ENCODE measurements at regions not wholly inside any gene's neighbourhood (a gene's known extent, or its start where the extent isn't known, plus 50 kb on each side); places are given as distances from the start of the nearest gene placed in this dataset.

- no peak for DNase-seq (ENCODE audit: low read depth)
Observed at GRCh38 chr16:79444572-79444971, 156.0 kb downstream of the MAF start.

- no peak for DNase-seq (ENCODE audit: low read depth)
Observed at GRCh38 chr16:79439901-79440300, 160.6 kb downstream of the MAF start.

- DNase-seq (ENCODE audit: low read depth) = no peak
Observed at GRCh38 chr16:79437764-79438751, 162.5 kb downstream of the MAF start.

GRCh38 chr16:79436885-79437284, 163.7 kb downstream of the MAF start:
- no peak for DNase-seq (ENCODE audit: low read depth)

- no peak for DNase-seq (ENCODE audit: low read depth)
Observed at GRCh38 chr16:79434771-79435170, 165.8 kb downstream of the MAF start.

- DNase-seq (ENCODE audit: low read depth) = no peak
Observed at GRCh38 chr16:79434092-79434491, 166.4 kb downstream of the MAF start.

- DNase-seq (ENCODE audit: low read depth) = no peak
Observed at GRCh38 chr16:79431923-79432322, 168.6 kb downstream of the MAF start.

- DNase-seq (ENCODE audit: low read depth) = no peak
Observed at GRCh38 chr16:79430191-79430678, 170.3 kb downstream of the MAF start.

- DNase-seq (ENCODE audit: low read depth) = no peak
Observed at GRCh38 chr16:79429381-79430190, 171.0 kb downstream of the MAF start.

- no peak for DNase-seq (ENCODE audit: low read depth)
Observed at GRCh38 chr16:79426663-79427062, 173.9 kb downstream of the MAF start.

- DNase-seq (ENCODE audit: low read depth) = no peak
Observed at GRCh38 chr16:79422064-79422463, 178.5 kb downstream of the MAF start.

GRCh38 chr16:79421126-79421525, 179.4 kb downstream of the MAF start:
- no peak for DNase-seq (ENCODE audit: low read depth)

GRCh38 chr16:79420493-79420892, 180.0 kb downstream of the MAF start:
- DNase-seq (ENCODE audit: low read depth) = no peak

GRCh38 chr16:79419148-79419547, 181.4 kb downstream of the MAF start:
- no peak for DNase-seq (ENCODE audit: low read depth)

- DNase-seq (ENCODE audit: low read depth) = no peak
Observed at GRCh38 chr16:79417601-79418008, 182.9 kb downstream of the MAF start.

- DNase-seq (ENCODE audit: low read depth) = no peak
Observed at GRCh38 chr16:79415983-79416640, 184.4 kb downstream of the MAF start.

GRCh38 chr16:79412783-79413225, 187.7 kb downstream of the MAF start:
- DNase-seq (ENCODE audit: low read depth) = no peak

- no peak for DNase-seq (ENCODE audit: low read depth)
Observed at GRCh38 chr16:79411805-79412204, 188.7 kb downstream of the MAF start.

- no peak for DNase-seq (ENCODE audit: low read depth)
Observed at GRCh38 chr16:79411357-79411756, 189.2 kb downstream of the MAF start.

- no peak for DNase-seq (ENCODE audit: low read depth)
Observed at GRCh38 chr16:79409978-79410377, 190.6 kb downstream of the MAF start.

GRCh38 chr16:79408355-79408754, 192.2 kb downstream of the MAF start:
- no peak for DNase-seq (ENCODE audit: low read depth)
